22Rv1 (cell line): ENCODE measurements at regions not wholly inside any gene's neighbourhood (a gene's known extent, or its start where the extent isn't known, plus 50 kb on each side); places are given as distances from the start of the nearest gene placed in this dataset.

Source experiments
- CTCF ChIP-seq: fragments of 450-650 bp; IDR thresholded peaks from 2 replicates; pipeline ENCODE4 v1.5.1; 2017; ENCODE audit warnings: mild to moderate bottlenecking
- ZFX ChIP-seq: fragments of 450-650 bp; IDR thresholded peaks from 2 replicates; pipeline ENCODE4 v1.6.1; 2017; ENCODE audit warnings: antibody characterized with exemption, borderline replicate concordance

GRCh38 chr15:91593653-91594052, 259.9 kb upstream of the SLCO3A1 start:
- TF ChIP-seq ZFX: no peak
- no peak for TF ChIP-seq CTCF
